IPS DF 4.7 (cell line): ENCODE measurements at regions not wholly inside any gene's neighbourhood (a gene's known extent, or its start where the extent isn't known, plus 50 kb on each side); places are given as distances from the start of the nearest gene placed in this dataset.

Source experiments
- DNase-seq: peaks from one replicate; pipeline ENCODE4 v3.0.0-alpha.2; 2013; ENCODE audit warnings: low spot score; ENCODE audit errors: extremely low read depth

GRCh38 chr15:37165395-37165794, 65.0 kb upstream of the MEIS2 start:
- no peak for DNase-seq

GRCh38 chr15:37166402-37166801, 66.1 kb upstream of the MEIS2 start:
- no peak for DNase-seq

- DNase-seq: no peak
Observed at GRCh38 chr15:37181339-37181738, 81.0 kb upstream of the MEIS2 start.

- DNase-seq: no peak
Observed at GRCh38 chr15:37199545-37199944, 99.2 kb upstream of the MEIS2 start.

- DNase-seq: no peak
Observed at GRCh38 chr15:37203050-37203449, 102.7 kb upstream of the MEIS2 start.

- DNase-seq: no peak
Observed at GRCh38 chr15:37204692-37205091, 104.3 kb upstream of the MEIS2 start.

- no peak for DNase-seq
Observed at GRCh38 chr15:37206690-37207089, 106.3 kb upstream of the MEIS2 start.

- no peak for DNase-seq
Observed at GRCh38 chr15:37208146-37209040, 108.0 kb upstream of the MEIS2 start.

GRCh38 chr15:37209041-37209363, 108.7 kb upstream of the MEIS2 start:
- no peak for DNase-seq

- DNase-seq: no peak
Observed at GRCh38 chr15:37217567-37217966, 117.2 kb upstream of the MEIS2 start.

- DNase-seq: no peak
Observed at GRCh38 chr15:37218351-37218916, 118.1 kb upstream of the MEIS2 start.

- no peak for DNase-seq
Observed at GRCh38 chr15:37219211-37219701, 118.9 kb upstream of the MEIS2 start.

- DNase-seq: no peak
Observed at GRCh38 chr15:37220949-37221670, 120.8 kb upstream of the MEIS2 start.

- DNase-seq: no peak
Observed at GRCh38 chr15:37221671-37222145, 121.4 kb upstream of the MEIS2 start.

- no peak for DNase-seq
Observed at GRCh38 chr15:37223089-37223488, 122.7 kb upstream of the MEIS2 start.

GRCh38 chr15:37229855-37230619, 129.7 kb upstream of the MEIS2 start:
- no peak for DNase-seq

GRCh38 chr15:37245358-37245757, 145.0 kb upstream of the MEIS2 start:
- DNase-seq: no peak

- no peak for DNase-seq
Observed at GRCh38 chr15:37246065-37246464, 145.7 kb upstream of the MEIS2 start.

- no peak for DNase-seq
Observed at GRCh38 chr15:37246856-37247255, 146.5 kb upstream of the MEIS2 start.

GRCh38 chr15:37249249-37249648, 148.9 kb upstream of the MEIS2 start:
- DNase-seq: no peak

GRCh38 chr15:37252530-37252929, 152.2 kb upstream of the MEIS2 start:
- DNase-seq: no peak
